SK-N-SH (cell line): ENCODE measurements at regions not wholly inside any gene's neighbourhood (a gene's known extent, or its start where the extent isn't known, plus 50 kb on each side); places are given as distances from the start of the nearest gene placed in this dataset.

Experiments used
- CTCF ChIA-PET: fragments of 300-600, 350-600 bp; formaldehyde crosslinking; extraction: SDS; loops from one replicate; lab custom pipeline; 2021; lab: Yijun Ruan, JAX
- POLR2A ChIA-PET: fragments of 350-600 bp; sonication (Branson Sonifier 250); formaldehyde crosslinking; extraction: SDS; loops from one replicate; lab custom pipeline; 2020; ENCODE audit warnings: antibody characterized with exemption, inconsistent platforms; lab: Yijun Ruan, JAX
- DNase-seq: peaks from one replicate; pipeline ENCODE4 v3.0.0; 2012
- H2AFZ ChIP-seq: fragments of 200-600 bp; sonication (generic); 2 replicates; pipeline ENCODE4 v1.8.1; 2016; ENCODE audit warnings: antibody characterized with exemption, mild to moderate bottlenecking, low read depth
- H3F3A ChIP-seq: fragments of 200-600 bp; sonication (generic); replicated peaks from 2 replicates; pipeline ENCODE3; 2016; ENCODE audit warnings: antibody characterized with exemption, mild to moderate bottlenecking; ENCODE audit not compliant: insufficient read depth
- H3K27ac ChIP-seq, 2 experiments: fragments of 200-500 bp in 1 of 2; fragments of 200-600 bp in 1 of 2; sonication (Bioruptor generic) in 1 of 2; sonication (generic), shearing (Covaris generic) in 1 of 2; 2 replicates each; pipeline versions ENCODE4 v1.5.1 to v1.6.1; 2014 to 2016; ENCODE audit warnings: low read depth in 2 of 2, inconsistent platforms in 1 of 2, low read length in 1 of 2, mild to moderate bottlenecking in 1 of 2, mixed read lengths in 1 of 2
- H3K27me3 ChIP-seq: fragments of 200-600 bp; sonication (generic), shearing (Covaris generic); 2 replicates; pipeline ENCODE4 v1.6.1; 2016; ENCODE audit warnings: mixed run types; ENCODE audit not compliant: insufficient read depth
- H3K36me3 ChIP-seq, 2 experiments: fragments of 200-500 bp in 1 of 2; fragments of 200-600 bp in 1 of 2; sonication (Bioruptor generic) in 1 of 2; sonication (generic) in 1 of 2; replicated peaks in 1 of 2; 2 replicates each; pipeline versions ENCODE3 to v1.5.1; 2014 to 2016; ENCODE audit warnings: low read length in 1 of 2, mild to moderate bottlenecking in 1 of 2; ENCODE audit not compliant: insufficient read depth in 2 of 2, control insufficient read depth in 1 of 2
- H3K4me1 ChIP-seq, 2 experiments: fragments of 200-500 bp in 1 of 2; fragments of 200-600 bp in 1 of 2; sonication (Bioruptor generic) in 1 of 2; sonication (generic), shearing (Covaris generic) in 1 of 2; 2 replicates each; pipeline versions ENCODE4 v1.5.1 to v1.6.1; 2014 to 2016; ENCODE audit warnings: low read depth in 1 of 2, low read length in 1 of 2, mixed run types in 1 of 2; ENCODE audit not compliant: insufficient read depth in 2 of 2, control insufficient read depth in 1 of 2
- H3K4me2 ChIP-seq: fragments of 200-600 bp; sonication (generic), shearing (Covaris generic); 2 replicates; pipeline ENCODE4 v1.6.1; 2017; ENCODE audit warnings: mixed run types
- H3K4me3 ChIP-seq, 2 experiments: fragments of 200-500 bp in 1 of 2; fragments of 200-600 bp in 1 of 2; sonication (Bioruptor generic) in 1 of 2; sonication (generic), shearing (Covaris generic) in 1 of 2; 2 replicates each; pipeline versions ENCODE4 v1.5.1 to v1.8.1; 2014 to 2016; ENCODE audit warnings: low read depth in 2 of 2, inconsistent platforms in 1 of 2, low read length in 1 of 2, mild to moderate bottlenecking in 1 of 2, mixed read lengths in 1 of 2, moderate library complexity in 1 of 2
- H3K79me2 ChIP-seq: fragments of 200-600 bp; sonication (generic); 2 replicates; pipeline ENCODE4 v1.8.1; 2017; ENCODE audit warnings: mild to moderate bottlenecking; ENCODE audit not compliant: insufficient read depth
- H3K9ac ChIP-seq: fragments of 200-600 bp; sonication (generic); 2 replicates; pipeline ENCODE4 v1.6.1; 2017; ENCODE audit warnings: mixed run types
- H3K9me2 ChIP-seq: fragments of 200-600 bp; sonication (generic); 2 replicates; pipeline ENCODE4 v1.6.1; 2017; ENCODE audit warnings: mixed run types
- H3K9me3 ChIP-seq: fragments of 200-600 bp; sonication (generic); 2 replicates; pipeline ENCODE4 v1.6.1; 2017; ENCODE audit warnings: mixed run types, mild to moderate bottlenecking, moderate library complexity
- H4K20me1 ChIP-seq: fragments of 200-600 bp; sonication (generic); 2 replicates; pipeline ENCODE4 v1.6.1; 2017; ENCODE audit warnings: mild to moderate bottlenecking, mixed run types; ENCODE audit not compliant: insufficient read depth
- CHD2 ChIP-seq: fragments of 150-350 bp; IDR thresholded peaks from 2 replicates; pipeline ENCODE4 v1.6.1; 2018; ENCODE audit warnings: low read length; ENCODE audit not compliant: partially characterized antibody
- ELF1 ChIP-seq: IDR thresholded peaks from 2 replicates; pipeline ENCODE4 v1.4.0; 2012
- EP300 ChIP-seq, 2 experiments: IDR thresholded peaks; 2 replicates each; pipeline versions ENCODE4 v1.4.0 to v1.6.1; 2012; ENCODE audit warnings: borderline replicate concordance in 1 of 2, low read depth in 1 of 2, low read length in 1 of 2
- EZH2phosphoT487 ChIP-seq: fragments of 200-600 bp; sonication (generic); IDR thresholded peaks from 2 replicates; pipeline ENCODE4 v1.6.1; 2017; ENCODE audit warnings: low read depth, mixed run types, mild to moderate bottlenecking, antibody characterized with exemption, moderate library complexity, borderline replicate concordance
- FOXJ3 ChIP-seq: sonication (generic); formaldehyde crosslinking; IDR thresholded peaks from 2 replicates; pipeline ENCODE4 v1.5.1; 2020; ENCODE audit warnings: mild to moderate bottlenecking, missing genetic modification reagents
- MEF2A ChIP-seq: IDR thresholded peaks from 2 replicates; pipeline ENCODE4 v1.4.0; 2012; ENCODE audit warnings: low read depth, borderline replicate concordance
- MXI1 ChIP-seq: IDR thresholded peaks from 2 replicates; pipeline ENCODE4 v1.6.1; 2012; ENCODE audit warnings: mild to moderate bottlenecking, low read depth, low read length, improper control_type of control experiment
- NRF1 ChIP-seq: IDR thresholded peaks from 2 replicates; pipeline ENCODE4 v1.6.1; 2012; ENCODE audit warnings: low read depth, mild to moderate bottlenecking, low read length
- POLR2AphosphoS5 ChIP-seq: IDR thresholded peaks from 2 replicates; pipeline ENCODE4 v1.6.1; 2012; ENCODE audit warnings: low read depth, low read length
- RAD21 ChIP-seq: IDR thresholded peaks from 2 replicates; pipeline ENCODE4 v1.6.1; 2012; ENCODE audit warnings: mild to moderate bottlenecking, low read length
- RCOR1 ChIP-seq: fragments of 150-350 bp; IDR thresholded peaks from 2 replicates; pipeline ENCODE4 v1.6.1; 2017; ENCODE audit warnings: antibody characterized with exemption, low read length
- RXRA ChIP-seq: IDR thresholded peaks from 2 replicates; pipeline ENCODE4 v1.4.0; 2012; ENCODE audit warnings: low read depth, mild to moderate bottlenecking, borderline replicate concordance
- SMC3 ChIP-seq: IDR thresholded peaks from 2 replicates; pipeline ENCODE4 v1.6.1; 2012; ENCODE audit warnings: low read depth, low read length, improper control_type of control experiment
- TAF1 ChIP-seq: IDR thresholded peaks from 2 replicates; pipeline ENCODE4 v1.6.1; 2012; ENCODE audit warnings: low read depth, mild to moderate bottlenecking, low read length, moderate library complexity, borderline replicate concordance
- YY1 ChIP-seq: IDR thresholded peaks from 2 replicates; pipeline ENCODE4 v1.4.0; 2012; ENCODE audit warnings: low read depth, mild to moderate bottlenecking
- WGBS: methylation state at CpG from one replicate; pipeline ENCODE4 v1.1.6; 2017; ENCODE audit warnings: low lambda C conversion rate; 5-methylcytosine and 5-hydroxymethylcytosine counted together
- TF ChIP-seq, protein P1 (sequence below): fragments of 150-350 bp; IDR thresholded peaks from 2 replicates; pipeline ENCODE4 v1.6.1; 2017; ENCODE audit warnings: antibody characterized with exemption, low read length, low read depth, borderline replicate concordance
- TF ChIP-seq, protein P2 (sequence below): fragments of 150-350 bp; IDR thresholded peaks from 2 replicates; pipeline ENCODE4 v1.6.1; 2016; ENCODE audit warnings: mild to moderate bottlenecking, low read depth, low read length
- TF ChIP-seq, protein P3 (sequence below): fragments of 200-600 bp; sonication (generic); IDR thresholded peaks from 2 replicates; pipeline ENCODE4 v1.6.1; 2017; ENCODE audit warnings: antibody characterized with exemption, mild to moderate bottlenecking, moderate library complexity
- TF ChIP-seq, protein P4 (sequence below): IDR thresholded peaks from 2 replicates; pipeline ENCODE4 v1.4.0; 2012; ENCODE audit warnings: low read depth, borderline replicate concordance

DNA sequence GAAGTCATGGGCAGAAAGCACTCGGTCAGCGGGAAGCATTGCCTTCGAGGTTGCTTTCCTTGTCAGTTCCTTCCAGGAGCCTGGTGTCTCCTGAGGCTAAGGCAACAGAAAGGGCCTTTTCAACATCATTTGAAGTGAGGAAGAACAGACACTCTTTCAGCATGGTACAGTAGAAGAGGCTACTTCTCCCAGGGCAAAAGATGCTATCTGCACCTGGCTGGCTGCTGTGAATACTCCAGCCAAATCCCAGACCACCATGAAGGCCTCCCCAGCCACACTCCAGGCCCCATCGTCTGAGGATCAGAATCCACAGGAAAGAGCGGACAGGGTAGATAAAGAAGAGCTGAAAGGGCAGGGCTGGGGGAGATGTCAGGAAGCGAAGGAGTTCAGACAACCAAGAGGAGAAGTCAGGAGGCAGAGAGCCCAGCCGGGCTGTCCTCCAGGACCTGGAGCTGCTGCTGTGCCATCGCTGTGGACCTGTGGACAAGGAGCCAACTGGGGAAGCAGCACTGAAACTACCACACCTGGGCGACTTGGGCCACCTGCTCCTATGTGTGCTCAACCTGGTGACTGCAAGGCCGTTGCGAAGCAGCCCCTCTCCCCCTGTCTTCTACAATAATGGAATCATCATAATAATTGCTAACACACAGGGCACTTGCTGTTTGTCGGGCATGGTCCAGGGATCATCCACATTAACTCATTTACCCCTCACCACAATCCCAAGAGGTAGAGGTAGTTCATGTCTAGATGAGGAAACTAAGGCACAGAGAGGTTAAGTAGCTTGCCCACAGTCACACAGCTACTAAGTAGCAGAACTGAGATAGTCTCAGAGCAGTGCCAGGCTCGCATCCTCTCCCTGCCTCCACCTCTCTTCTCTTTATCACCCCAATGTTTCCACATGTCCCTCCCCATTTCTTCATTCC, 88.0 kb upstream of the ZBTB40 start (continued):
- TF ChIP-seq RAD21 (peak; percentile 33), MEF2A (no peak)
- TF ChIP-seq, all 33 proteins: peak for 7

DNA sequence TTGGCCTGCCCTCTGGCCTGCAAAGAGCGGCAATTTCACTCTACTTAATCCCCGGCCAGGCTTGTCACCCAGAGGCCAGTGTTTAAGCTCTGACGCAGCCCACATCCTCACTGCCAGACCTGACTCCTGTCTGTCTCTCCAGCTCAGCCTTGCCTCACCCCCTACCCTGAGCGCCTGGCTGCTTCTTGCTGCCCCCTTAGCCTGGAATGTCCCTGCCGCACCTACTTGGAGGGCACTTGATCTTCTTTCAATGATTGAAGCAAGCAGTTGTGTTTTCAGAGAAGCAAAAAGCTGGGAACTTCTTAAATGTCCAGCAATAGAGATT, 87.4 kb upstream of the ZBTB40 start:
- ChIA-PET POLR2A (interaction anchor here (0.8 to 1.6 kb wide), 2 partner anchors 14 to 48 kb away, joined by 5 read pairs; no protein-coding TSS in a partner anchor), CTCF (interaction anchor here (1.3 to 1.9 kb wide), 3 partner anchors 13 to 52 kb away, joined by 3 to 7 read pairs (median 5); no protein-coding TSS in a partner anchor)
- Histone ChIP-seq H3K4me1 (peaks cover 0 to 28% of the 10 kb centered on the region in 2 experiments; a peak in 1 of 4 replicates), H3K4me3 (no peak overlapping the region), H3K9ac (no peak overlapping the region), H3K79me2 (no peaks in the 10 kb centered on the region), H3K27ac (peak overlapping the region in 1 of 2 experiments; percentile 97; a peak in 2 of 4 replicates), H3K4me2 (no peak overlapping the region), H2AFZ (no peak overlapping the region), H3K9me3 (no peaks in the 10 kb centered on the region), H3K36me3 (no peaks in the 10 kb centered on the region), H4K20me1 (no peaks in the 10 kb centered on the region), H3K9me2 (no peaks in the 10 kb centered on the region), H3K27me3 (peaks cover 34% of the 10 kb centered on the region), H3F3A (no peaks in the 10 kb centered on the region)
- no peak for DNase-seq
- TF ChIP-seq TAF1 (no peak), FOXJ3 (CRISPR knock-in tag) (no peak), RAD21 (no peak), RCOR1 (no peak), EZH2phosphoT487 (no peak), CHD2 (no peak), RXRA (no peak), EP300 (IDR thresholded peaks at IDR 0.05; ENCODE audit: borderline replicate concordance in 1 of 2, low read depth in 1 of 2, low read length in 1 of 2) (no peak), POLR2AphosphoS5 (no peak), ELF1 (no peak), MXI1 (no peak), NRF1 (no peak), YY1 (no peak), SMC3 (no peak)
- TF ChIP-seq, protein P1, sequence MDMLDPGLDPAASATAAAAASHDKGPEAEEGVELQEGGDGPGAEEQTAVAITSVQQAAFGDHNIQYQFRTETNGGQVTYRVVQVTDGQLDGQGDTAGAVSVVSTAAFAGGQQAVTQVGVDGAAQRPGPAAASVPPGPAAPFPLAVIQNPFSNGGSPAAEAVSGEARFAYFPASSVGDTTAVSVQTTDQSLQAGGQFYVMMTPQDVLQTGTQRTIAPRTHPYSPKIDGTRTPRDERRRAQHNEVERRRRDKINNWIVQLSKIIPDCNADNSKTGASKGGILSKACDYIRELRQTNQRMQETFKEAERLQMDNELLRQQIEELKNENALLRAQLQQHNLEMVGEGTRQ: no peak
- TF ChIP-seq, protein P2, sequence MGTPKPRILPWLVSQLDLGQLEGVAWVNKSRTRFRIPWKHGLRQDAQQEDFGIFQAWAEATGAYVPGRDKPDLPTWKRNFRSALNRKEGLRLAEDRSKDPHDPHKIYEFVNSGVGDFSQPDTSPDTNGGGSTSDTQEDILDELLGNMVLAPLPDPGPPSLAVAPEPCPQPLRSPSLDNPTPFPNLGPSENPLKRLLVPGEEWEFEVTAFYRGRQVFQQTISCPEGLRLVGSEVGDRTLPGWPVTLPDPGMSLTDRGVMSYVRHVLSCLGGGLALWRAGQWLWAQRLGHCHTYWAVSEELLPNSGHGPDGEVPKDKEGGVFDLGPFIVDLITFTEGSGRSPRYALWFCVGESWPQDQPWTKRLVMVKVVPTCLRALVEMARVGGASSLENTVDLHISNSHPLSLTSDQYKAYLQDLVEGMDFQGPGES: no peak
- TF ChIP-seq, protein P3, sequence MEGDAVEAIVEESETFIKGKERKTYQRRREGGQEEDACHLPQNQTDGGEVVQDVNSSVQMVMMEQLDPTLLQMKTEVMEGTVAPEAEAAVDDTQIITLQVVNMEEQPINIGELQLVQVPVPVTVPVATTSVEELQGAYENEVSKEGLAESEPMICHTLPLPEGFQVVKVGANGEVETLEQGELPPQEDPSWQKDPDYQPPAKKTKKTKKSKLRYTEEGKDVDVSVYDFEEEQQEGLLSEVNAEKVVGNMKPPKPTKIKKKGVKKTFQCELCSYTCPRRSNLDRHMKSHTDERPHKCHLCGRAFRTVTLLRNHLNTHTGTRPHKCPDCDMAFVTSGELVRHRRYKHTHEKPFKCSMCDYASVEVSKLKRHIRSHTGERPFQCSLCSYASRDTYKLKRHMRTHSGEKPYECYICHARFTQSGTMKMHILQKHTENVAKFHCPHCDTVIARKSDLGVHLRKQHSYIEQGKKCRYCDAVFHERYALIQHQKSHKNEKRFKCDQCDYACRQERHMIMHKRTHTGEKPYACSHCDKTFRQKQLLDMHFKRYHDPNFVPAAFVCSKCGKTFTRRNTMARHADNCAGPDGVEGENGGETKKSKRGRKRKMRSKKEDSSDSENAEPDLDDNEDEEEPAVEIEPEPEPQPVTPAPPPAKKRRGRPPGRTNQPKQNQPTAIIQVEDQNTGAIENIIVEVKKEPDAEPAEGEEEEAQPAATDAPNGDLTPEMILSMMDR: no peak
- TF ChIP-seq, protein P4, sequence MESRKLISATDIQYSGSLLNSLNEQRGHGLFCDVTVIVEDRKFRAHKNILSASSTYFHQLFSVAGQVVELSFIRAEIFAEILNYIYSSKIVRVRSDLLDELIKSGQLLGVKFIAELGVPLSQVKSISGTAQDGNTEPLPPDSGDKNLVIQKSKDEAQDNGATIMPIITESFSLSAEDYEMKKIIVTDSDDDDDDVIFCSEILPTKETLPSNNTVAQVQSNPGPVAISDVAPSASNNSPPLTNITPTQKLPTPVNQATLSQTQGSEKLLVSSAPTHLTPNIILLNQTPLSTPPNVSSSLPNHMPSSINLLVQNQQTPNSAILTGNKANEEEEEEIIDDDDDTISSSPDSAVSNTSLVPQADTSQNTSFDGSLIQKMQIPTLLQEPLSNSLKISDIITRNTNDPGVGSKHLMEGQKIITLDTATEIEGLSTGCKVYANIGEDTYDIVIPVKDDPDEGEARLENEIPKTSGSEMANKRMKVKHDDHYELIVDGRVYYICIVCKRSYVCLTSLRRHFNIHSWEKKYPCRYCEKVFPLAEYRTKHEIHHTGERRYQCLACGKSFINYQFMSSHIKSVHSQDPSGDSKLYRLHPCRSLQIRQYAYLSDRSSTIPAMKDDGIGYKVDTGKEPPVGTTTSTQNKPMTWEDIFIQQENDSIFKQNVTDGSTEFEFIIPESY: no peak
- WGBS: 86% methylated on average over 5 of the region's 5 CpGs
